ENCODE measurements at regions not wholly inside any gene's neighbourhood (a gene's known extent, or its start where the extent isn't known, plus 50 kb on each side); places are given as distances from the start of the nearest gene placed in this dataset.

DNA sequence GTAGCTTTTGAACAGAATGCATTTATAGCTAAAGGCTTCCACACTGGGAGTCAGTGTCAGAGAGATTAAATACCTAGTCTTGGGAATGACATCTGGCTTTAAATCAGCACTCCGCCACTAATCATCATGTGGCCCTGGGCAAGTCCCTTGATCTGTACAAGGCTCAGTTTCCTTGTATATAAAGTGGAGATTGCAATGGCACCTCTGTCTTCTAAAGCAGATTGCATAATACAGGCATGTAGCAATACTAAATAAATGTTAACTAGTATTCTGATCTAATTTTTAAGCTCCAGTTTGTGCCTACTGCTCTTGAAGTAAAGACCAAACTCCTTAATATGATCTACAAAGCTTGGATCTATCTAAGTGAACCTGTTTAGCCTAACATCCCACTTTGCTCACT, 249.4 kb downstream of the PLPP3 start:
- TF ChIP-seq, protein P1, sequence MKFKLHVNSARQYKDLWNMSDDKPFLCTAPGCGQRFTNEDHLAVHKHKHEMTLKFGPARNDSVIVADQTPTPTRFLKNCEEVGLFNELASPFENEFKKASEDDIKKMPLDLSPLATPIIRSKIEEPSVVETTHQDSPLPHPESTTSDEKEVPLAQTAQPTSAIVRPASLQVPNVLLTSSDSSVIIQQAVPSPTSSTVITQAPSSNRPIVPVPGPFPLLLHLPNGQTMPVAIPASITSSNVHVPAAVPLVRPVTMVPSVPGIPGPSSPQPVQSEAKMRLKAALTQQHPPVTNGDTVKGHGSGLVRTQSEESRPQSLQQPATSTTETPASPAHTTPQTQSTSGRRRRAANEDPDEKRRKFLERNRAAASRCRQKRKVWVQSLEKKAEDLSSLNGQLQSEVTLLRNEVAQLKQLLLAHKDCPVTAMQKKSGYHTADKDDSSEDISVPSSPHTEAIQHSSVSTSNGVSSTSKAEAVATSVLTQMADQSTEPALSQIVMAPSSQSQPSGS (IDR thresholded peaks at IDR 0.05; ENCODE audit: low read length): no peak
- no peak for TF ChIP-seq RFX5 (IDR thresholded peaks at IDR 0.05; ENCODE audit: low read depth, low read length)
- TF ChIP-seq CTCF (IDR thresholded peaks at IDR 0.05 in 2 of 3, conservative IDR thresholded peaks at IDR 0.05 in 1 of 3; ENCODE audit: control insufficient read depth in 2 of 3, extremely low read depth in 1 of 3, insufficient read depth in 1 of 3, low read depth in 3 of 3, low read length in 3 of 3): no peak
- TF ChIP-seq CBFB (IDR thresholded peaks at IDR 0.05; ENCODE audit: low read depth): no peak
- no peak for TF ChIP-seq MAX (IDR thresholded peaks at IDR 0.05; ENCODE audit: low read depth, low read length)
- no peak for TF ChIP-seq SRF (IDR thresholded peaks at IDR 0.05; ENCODE audit: low read depth in 2 of 2, low read length in 2 of 2)
- no peak for TF ChIP-seq BRCA1 (IDR thresholded peaks at IDR 0.05; ENCODE audit: low read depth, low read length)
